ENCODE measurements at regions not wholly inside any gene's neighbourhood (a gene's known extent, or its start where the extent isn't known, plus 50 kb on each side); places are given as distances from the start of the nearest gene placed in this dataset.

DNA sequence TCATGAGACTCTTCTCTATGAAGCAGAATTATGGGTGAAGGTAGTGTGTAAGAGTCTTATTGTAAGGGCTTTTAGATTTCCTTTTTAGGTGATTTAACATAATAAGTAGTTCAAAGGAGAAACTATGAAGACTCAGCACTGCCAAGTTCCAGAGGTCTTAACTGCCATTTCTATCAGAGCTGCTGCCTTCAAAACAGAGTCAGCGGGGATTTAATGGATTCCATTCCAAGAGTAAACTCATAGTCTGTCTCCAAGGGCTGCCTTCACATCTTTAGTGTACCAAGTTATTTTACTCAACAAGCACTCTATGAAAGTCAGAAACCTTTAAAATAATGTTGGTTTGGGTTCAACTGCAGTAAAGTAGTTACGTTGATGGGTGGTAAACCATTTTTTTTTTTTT lies 289.6 kb upstream of the HTR2A start:
- H3K4me3 ChIP-seq (ENCODE audit: low read length) = no peak overlapping the region
- no peaks in the 10 kb centered on the region for H3K4me1 ChIP-seq (ENCODE audit: control insufficient read depth, low read depth, low read length)
- no peaks in the 10 kb centered on the region for H3K36me3 ChIP-seq (ENCODE audit: control insufficient read depth, low read depth, low read length)
- no peak overlapping the region for H3K9ac ChIP-seq (ENCODE audit: low read length)
- no peaks in the 10 kb centered on the region for H3K27me3 ChIP-seq (ENCODE audit: control insufficient read depth, insufficient read depth, low read length)
- no peaks in the 10 kb centered on the region for H3K9me3 ChIP-seq (ENCODE audit: control insufficient read depth, low read depth, low read length)
- no peak overlapping the region for H3K27ac ChIP-seq (ENCODE audit: low read length)

GRCh38 chr13:47184321-47184720 lies 287.5 kb upstream of the HTR2A start:
- no peak overlapping the region for H3K27ac ChIP-seq (ENCODE audit: low read length)

GRCh38 chr13:47179321-47179720 lies 282.5 kb upstream of the HTR2A start:
- Histone ChIP-seq H3K9me3 (ENCODE audit: control insufficient read depth, low read depth, low read length) (no peaks in the 10 kb centered on the region), H3K4me3 (ENCODE audit: low read length) (no peak overlapping the region), H3K4me1 (ENCODE audit: control insufficient read depth, low read depth, low read length) (no peaks in the 10 kb centered on the region), H3K9ac (ENCODE audit: low read length) (no peak overlapping the region), H3K27me3 (ENCODE audit: control insufficient read depth, insufficient read depth, low read length) (no peaks in the 10 kb centered on the region), H3K36me3 (ENCODE audit: control insufficient read depth, low read depth, low read length) (no peaks in the 10 kb centered on the region), H3K27ac (ENCODE audit: low read length) (no peak overlapping the region)

More at GRCh38 chr13:47184321-47184720, 287.5 kb upstream of the HTR2A start:
- no peaks in the 10 kb centered on the region for H3K9me3 ChIP-seq (ENCODE audit: control insufficient read depth, low read depth, low read length)
- no peaks in the 10 kb centered on the region for H3K36me3 ChIP-seq (ENCODE audit: control insufficient read depth, low read depth, low read length)
- no peaks in the 10 kb centered on the region for H3K4me1 ChIP-seq (ENCODE audit: control insufficient read depth, low read depth, low read length)
- no peaks in the 10 kb centered on the region for H3K27me3 ChIP-seq (ENCODE audit: control insufficient read depth, insufficient read depth, low read length)
- H3K9ac ChIP-seq (ENCODE audit: low read length) = no peak overlapping the region
- H3K4me3 ChIP-seq (ENCODE audit: low read length) = no peak overlapping the region

GRCh38 chr13:47178090-47178950 lies 281.5 kb upstream of the HTR2A start:
- no peaks in the 10 kb centered on the region for H3K4me1 ChIP-seq (ENCODE audit: control insufficient read depth, low read depth, low read length)
- H3K27ac ChIP-seq (ENCODE audit: low read length) = no peak overlapping the region
- no peaks in the 10 kb centered on the region for H3K36me3 ChIP-seq (ENCODE audit: control insufficient read depth, low read depth, low read length)
- no peaks in the 10 kb centered on the region for H3K27me3 ChIP-seq (ENCODE audit: control insufficient read depth, insufficient read depth, low read length)
- H3K4me3 ChIP-seq (ENCODE audit: low read length) = no peak overlapping the region
- H3K9ac ChIP-seq (ENCODE audit: low read length) = no peak overlapping the region
- H3K9me3 ChIP-seq (ENCODE audit: control insufficient read depth, low read depth, low read length) = no peaks in the 10 kb centered on the region

- Histone ChIP-seq H3K36me3 (ENCODE audit: control insufficient read depth, low read depth, low read length) (no peaks in the 10 kb centered on the region), H3K27ac (ENCODE audit: low read length) (no peak overlapping the region), H3K9ac (ENCODE audit: low read length) (no peak overlapping the region), H3K9me3 (ENCODE audit: control insufficient read depth, low read depth, low read length) (no peaks in the 10 kb centered on the region), H3K27me3 (ENCODE audit: control insufficient read depth, insufficient read depth, low read length) (no peaks in the 10 kb centered on the region), H3K4me3 (ENCODE audit: low read length) (no peak overlapping the region), H3K4me1 (ENCODE audit: control insufficient read depth, low read depth, low read length) (no peaks in the 10 kb centered on the region)
Measured at GRCh38 chr13:47175172-47175866, 278.5 kb upstream of the HTR2A start.

DNA sequence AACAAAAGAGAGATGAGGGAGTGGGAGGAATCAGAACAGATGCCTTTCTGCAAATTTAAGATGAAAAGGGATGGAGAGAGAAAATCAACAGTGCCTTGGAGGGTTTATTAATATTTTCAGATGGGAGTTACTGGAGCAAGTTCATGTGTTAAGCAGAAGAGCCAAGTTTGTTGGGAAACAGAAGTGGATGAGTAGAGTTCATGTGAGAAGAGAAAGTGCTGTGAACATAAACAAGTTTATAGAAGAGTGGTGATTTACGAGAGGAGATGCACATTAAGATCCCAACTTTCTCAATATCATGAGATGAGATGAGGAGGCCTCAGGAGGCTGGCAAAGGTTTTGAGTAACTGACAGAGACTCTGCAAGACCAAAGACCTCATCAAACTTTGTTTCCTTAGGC lies 274.1 kb upstream of the HTR2A start:
- no peaks in the 10 kb centered on the region for H3K27me3 ChIP-seq (ENCODE audit: control insufficient read depth, insufficient read depth, low read length)

DNA sequence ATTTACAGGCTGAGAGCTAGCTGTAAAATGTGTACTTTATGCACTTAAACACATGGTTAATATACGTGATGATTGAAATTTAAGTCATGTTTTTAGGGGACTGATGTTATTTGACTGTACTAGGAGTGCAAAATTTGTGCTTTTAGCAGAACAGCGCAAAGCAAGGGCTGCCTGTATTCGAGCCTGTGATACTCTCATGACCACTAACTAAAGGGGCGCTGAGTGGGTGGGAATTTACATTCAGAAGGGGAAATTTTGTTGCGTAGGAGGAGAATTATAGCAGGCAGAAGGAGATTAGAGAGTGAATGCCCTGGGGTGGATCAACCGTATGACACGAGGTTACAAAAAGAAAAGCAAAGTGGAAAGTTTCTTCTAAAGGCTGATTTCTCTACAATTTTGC lies 271.8 kb upstream of the HTR2A start:
- no peaks in the 10 kb centered on the region for H3K36me3 ChIP-seq (ENCODE audit: control insufficient read depth, low read depth, low read length)
- no peaks in the 10 kb centered on the region for H3K4me1 ChIP-seq (ENCODE audit: control insufficient read depth, low read depth, low read length)
- no peak overlapping the region for H3K4me3 ChIP-seq (ENCODE audit: low read length)
- no peak overlapping the region for H3K27ac ChIP-seq (ENCODE audit: low read length)
- H3K27me3 ChIP-seq (ENCODE audit: control insufficient read depth, insufficient read depth, low read length) = no peaks in the 10 kb centered on the region
- H3K9ac ChIP-seq (ENCODE audit: low read length) = no peak overlapping the region
- no peaks in the 10 kb centered on the region for H3K9me3 ChIP-seq (ENCODE audit: control insufficient read depth, low read depth, low read length)

More for the DNA sequence above, 274.1 kb upstream of the HTR2A start:
- H3K9me3 ChIP-seq (ENCODE audit: control insufficient read depth, low read depth, low read length) = no peaks in the 10 kb centered on the region
- H3K36me3 ChIP-seq (ENCODE audit: control insufficient read depth, low read depth, low read length) = no peaks in the 10 kb centered on the region
- no peaks in the 10 kb centered on the region for H3K4me1 ChIP-seq (ENCODE audit: control insufficient read depth, low read depth, low read length)
- H3K9ac ChIP-seq (ENCODE audit: low read length) = no peak overlapping the region
- no peak overlapping the region for H3K4me3 ChIP-seq (ENCODE audit: low read length)
- H3K27ac ChIP-seq (ENCODE audit: low read length) = no peak overlapping the region

- Histone ChIP-seq H3K9me3 (ENCODE audit: control insufficient read depth, low read depth, low read length) (no peaks in the 10 kb centered on the region), H3K27ac (ENCODE audit: low read length) (no peak overlapping the region), H3K9ac (ENCODE audit: low read length) (no peak overlapping the region), H3K4me1 (ENCODE audit: control insufficient read depth, low read depth, low read length) (no peaks in the 10 kb centered on the region), H3K36me3 (ENCODE audit: control insufficient read depth, low read depth, low read length) (no peaks in the 10 kb centered on the region), H3K27me3 (ENCODE audit: control insufficient read depth, insufficient read depth, low read length) (no peaks in the 10 kb centered on the region), H3K4me3 (ENCODE audit: low read length) (no peak overlapping the region)
Measured at GRCh38 chr13:47168066-47168465, 271.2 kb upstream of the HTR2A start.

DNA sequence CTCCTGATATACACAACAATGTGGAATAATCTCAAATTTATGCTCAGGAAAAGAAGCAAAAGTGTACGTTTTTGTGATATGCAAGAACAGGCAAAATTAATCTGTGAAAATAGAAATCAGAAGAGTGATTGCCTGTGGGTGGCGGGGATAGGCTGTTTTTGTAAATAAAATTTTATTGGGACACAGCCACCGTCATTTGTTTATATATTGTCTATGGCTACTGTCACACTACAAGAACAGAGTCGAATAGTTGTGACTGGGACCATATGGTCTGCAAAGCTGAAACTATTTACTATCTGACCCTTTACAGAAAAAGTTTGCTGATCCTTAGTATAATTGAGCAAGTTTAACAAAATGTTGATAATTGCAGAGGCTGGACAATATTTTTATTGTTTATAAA lies 269.5 kb upstream of the HTR2A start:
- Histone ChIP-seq H3K9ac (ENCODE audit: low read length) (no peak overlapping the region), H3K36me3 (ENCODE audit: control insufficient read depth, low read depth, low read length) (no peaks in the 10 kb centered on the region), H3K4me3 (ENCODE audit: low read length) (no peak overlapping the region), H3K4me1 (ENCODE audit: control insufficient read depth, low read depth, low read length) (no peaks in the 10 kb centered on the region), H3K9me3 (ENCODE audit: control insufficient read depth, low read depth, low read length) (no peaks in the 10 kb centered on the region), H3K27me3 (ENCODE audit: control insufficient read depth, insufficient read depth, low read length) (no peaks in the 10 kb centered on the region), H3K27ac (ENCODE audit: low read length) (no peak overlapping the region)

DNA sequence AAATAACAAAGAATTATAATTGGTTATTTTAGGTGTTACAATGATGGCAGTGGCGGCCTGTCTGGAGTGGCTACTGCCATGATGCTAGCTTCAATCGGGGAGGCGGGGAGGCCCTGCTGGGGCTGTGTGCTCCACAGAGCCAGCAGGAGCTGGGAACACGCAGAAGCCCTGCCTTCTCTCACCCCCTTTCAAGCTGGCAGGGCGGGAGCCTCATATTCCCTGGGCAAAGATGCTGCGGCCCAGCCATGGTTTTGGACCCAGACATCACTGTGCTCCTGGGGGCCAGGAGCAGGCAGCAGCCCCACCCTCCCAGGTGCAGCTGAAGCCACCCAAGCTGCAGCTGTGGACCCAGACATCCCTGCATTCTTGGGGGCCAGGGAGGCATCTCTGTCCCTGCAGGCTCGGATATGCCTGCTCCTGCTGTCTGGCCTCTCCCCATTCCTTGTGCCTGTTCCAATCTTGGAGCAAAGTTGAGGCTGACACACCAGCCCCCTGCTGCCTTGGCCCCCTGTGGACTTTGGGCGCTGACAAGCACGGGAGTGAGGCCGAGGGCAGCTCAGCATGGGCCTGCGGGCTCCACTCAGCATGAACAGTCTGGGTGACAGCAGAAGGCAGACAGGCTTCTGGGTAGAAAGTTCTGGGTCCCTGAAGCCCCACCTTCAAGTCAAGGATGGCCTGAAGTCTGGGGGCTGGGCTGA lies 263.1 kb upstream of the HTR2A start:
- no peaks in the 10 kb centered on the region for H3K9me3 ChIP-seq (ENCODE audit: control insufficient read depth, low read depth, low read length)
- no peak overlapping the region for H3K9ac ChIP-seq (ENCODE audit: low read length)
- no peaks in the 10 kb centered on the region for H3K27me3 ChIP-seq (ENCODE audit: control insufficient read depth, insufficient read depth, low read length)
- no peak overlapping the region for H3K27ac ChIP-seq (ENCODE audit: low read length)
- H3K4me3 ChIP-seq (ENCODE audit: low read length) = no peak overlapping the region
- H3K36me3 ChIP-seq (ENCODE audit: control insufficient read depth, low read depth, low read length) = no peaks in the 10 kb centered on the region
- H3K4me1 ChIP-seq (ENCODE audit: control insufficient read depth, low read depth, low read length) = no peaks in the 10 kb centered on the region

DNA sequence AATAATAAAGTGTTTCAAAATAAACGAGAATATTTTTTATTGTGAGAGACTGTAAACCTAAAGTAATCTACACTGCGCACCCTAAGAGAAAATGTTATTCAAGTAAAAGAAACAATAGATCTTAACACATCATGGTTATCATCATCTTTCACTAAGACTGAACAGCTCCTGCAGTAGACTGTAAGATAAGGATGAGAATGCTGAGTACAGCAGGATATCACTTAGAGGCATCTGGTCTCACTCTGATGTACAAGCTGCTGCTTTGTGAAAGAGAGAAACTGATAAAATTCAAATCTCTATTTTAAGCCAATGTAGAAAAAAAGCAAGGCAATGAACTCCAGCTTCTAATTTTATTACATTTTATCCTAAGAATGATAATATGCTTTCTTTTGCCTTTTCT lies 261.7 kb upstream of the HTR2A start:
- Histone ChIP-seq H3K27ac (ENCODE audit: low read length) (no peak overlapping the region), H3K27me3 (ENCODE audit: control insufficient read depth, insufficient read depth, low read length) (no peaks in the 10 kb centered on the region), H3K9me3 (ENCODE audit: control insufficient read depth, low read depth, low read length) (no peaks in the 10 kb centered on the region)

More for the DNA sequence above, 261.7 kb upstream of the HTR2A start:
- Histone ChIP-seq H3K9ac (ENCODE audit: low read length) (no peak overlapping the region), H3K36me3 (ENCODE audit: control insufficient read depth, low read depth, low read length) (no peaks in the 10 kb centered on the region), H3K4me3 (ENCODE audit: low read length) (no peak overlapping the region), H3K4me1 (ENCODE audit: control insufficient read depth, low read depth, low read length) (no peaks in the 10 kb centered on the region)

Measured in iPS-18a (cell line).